Liver (tissue), 8 donors: ENCODE measurements at regions not wholly inside any gene's neighbourhood (a gene's known extent, or its start where the extent isn't known, plus 50 kb on each side); places are given as distances from the start of the nearest gene placed in this dataset.

ENCODE experiments used
- DNase-seq: peaks from one replicate; pipeline ENCODE4 v3.0.0-alpha.2; 2017; ENCODE audit warnings: low spot score
- H3K27ac ChIP-seq, 2 donors: one replicate each; pipeline ENCODE4 v1.7.0; 2013; ENCODE audit warnings: inconsistent platforms in 2 of 2, low read length in 2 of 2, control low read depth in 1 of 2, low read depth in 1 of 2, mild to moderate bottlenecking in 1 of 2
- H3K27me3 ChIP-seq, 4 donors: one replicate each; pipeline versions ENCODE4 v1.6.1 to v1.7.0; 2013; ENCODE audit warnings: low read length in 3 of 4, inconsistent platforms in 1 of 4, mild to moderate bottlenecking in 1 of 4, moderate library complexity in 1 of 4; ENCODE audit not compliant: control insufficient read depth in 4 of 4, insufficient read depth in 4 of 4
- H3K36me3 ChIP-seq, 4 donors: one replicate each; pipeline versions ENCODE4 v1.6.1 to v1.7.0; 2013; ENCODE audit warnings: low read length in 3 of 4, mild to moderate bottlenecking in 3 of 4, low read depth in 1 of 4, moderate library complexity in 1 of 4; ENCODE audit not compliant: control insufficient read depth in 4 of 4, insufficient read depth in 3 of 4
- H3K4me1 ChIP-seq, 4 donors: one replicate each; pipeline versions ENCODE4 v1.6.1 to v1.7.0; 2013; ENCODE audit warnings: low read length in 3 of 4, mild to moderate bottlenecking in 3 of 4, moderate library complexity in 1 of 4; ENCODE audit not compliant: control insufficient read depth in 4 of 4, insufficient read depth in 4 of 4
- H3K4me3 ChIP-seq, 3 donors: one replicate each; pipeline versions ENCODE4 v1.6.1 to v1.7.0; 2013; ENCODE audit warnings: low read length in 3 of 3, control low read depth in 1 of 3, low read depth in 1 of 3, mild to moderate bottlenecking in 1 of 3
- H3K9ac ChIP-seq, 2 donors: one replicate each; pipeline ENCODE4 v1.7.0; 2013; ENCODE audit warnings: low read length in 2 of 2, mild to moderate bottlenecking in 2 of 2, moderate library complexity in 2 of 2, control low read depth in 1 of 2, low read depth in 1 of 2
- H3K9me3 ChIP-seq, 4 donors: one replicate each; pipeline versions ENCODE4 v1.6.1 to v1.7.0; 2013; ENCODE audit warnings: low read length in 3 of 4; ENCODE audit not compliant: control insufficient read depth in 4 of 4
- FOXA1 ChIP-seq: IDR thresholded peaks from 2 replicates; pipeline ENCODE4 v1.6.1; 2016; ENCODE audit warnings: antibody characterized with exemption
- FOXA2 ChIP-seq: IDR thresholded peaks from 2 replicates; pipeline ENCODE4 v1.6.1; 2016; ENCODE audit warnings: antibody characterized with exemption
- GABPA ChIP-seq, 2 donors: IDR thresholded peaks in 1 of 2; conservative IDR thresholded peaks in 1 of 2; 2 replicates each; pipeline ENCODE4 v1.6.1; 2016; ENCODE audit warnings: antibody characterized with exemption in 2 of 2, mild to moderate bottlenecking in 1 of 2, moderate library complexity in 1 of 2
- HNF4A ChIP-seq, 2 donors: conservative IDR thresholded peaks; 2 replicates each; pipeline ENCODE4 v1.6.1; 2016; ENCODE audit warnings: antibody characterized with exemption in 2 of 2, mild to moderate bottlenecking in 2 of 2
- HNF4G ChIP-seq: IDR thresholded peaks from 2 replicates; pipeline ENCODE4 v1.6.1; 2016; ENCODE audit warnings: antibody characterized with exemption
- JUND ChIP-seq, 2 donors: IDR thresholded peaks; 2 replicates each; pipeline ENCODE4 v1.6.1; 2016; ENCODE audit warnings: antibody characterized with exemption in 2 of 2
- MAX ChIP-seq: IDR thresholded peaks from 2 replicates; pipeline ENCODE4 v1.6.1; 2016; ENCODE audit warnings: antibody characterized with exemption
- RAD21 ChIP-seq, 2 donors: IDR thresholded peaks; 2 replicates each; pipeline ENCODE4 v1.6.1; 2016; ENCODE audit warnings: antibody characterized with exemption in 2 of 2, mild to moderate bottlenecking in 2 of 2
- RXRA ChIP-seq, 2 donors: IDR thresholded peaks; 2 replicates each; pipeline ENCODE4 v1.6.1; 2017 to 2018; ENCODE audit warnings: antibody characterized with exemption in 2 of 2, mild to moderate bottlenecking in 1 of 2
- TAF1 ChIP-seq: conservative IDR thresholded peaks from 2 replicates; pipeline ENCODE4 v1.6.1; 2016; ENCODE audit warnings: antibody characterized with exemption, mild to moderate bottlenecking
- YY1 ChIP-seq: IDR thresholded peaks from 2 replicates; pipeline ENCODE4 v1.6.1; 2016; ENCODE audit warnings: antibody characterized with exemption, mild to moderate bottlenecking
- WGBS: extraction: QIAGEN DNeasy Blood & Tissue Kit; methylation state at CpG from one replicate; pipeline ENCODE4 v1.1.7; 2013; 5-methylcytosine and 5-hydroxymethylcytosine counted together
- TF ChIP-seq, protein P1 (sequence below): IDR thresholded peaks from 2 replicates; pipeline ENCODE4 v1.6.1; 2016; ENCODE audit warnings: antibody characterized with exemption
- TF ChIP-seq, protein P2 (sequence below): fragments of 150-350 bp; IDR thresholded peaks from 2 replicates; pipeline ENCODE4 v1.5.1; 2017; ENCODE audit warnings: improper control_type of control experiment, low read depth, low read length; ENCODE audit not compliant: missing input control
- donor health status: healthy.
- donor health status: healthy.
- donor health status: healthy.
- donor health status: healthy.
- donor health status: healthy.

- 39% methylated on average over 4 of the region's 4 CpGs for WGBS
- no peak overlapping the region for H3K27ac ChIP-seq
- no peak overlapping the region for H3K9ac ChIP-seq
- H3K27me3 ChIP-seq: peaks cover 0 to 3% (median 1%) of the 10 kb centered on the region in 4 donors
- no peak for DNase-seq
- H3K4me1 ChIP-seq: no peaks in the 10 kb centered on the region
- H3K9me3 ChIP-seq: peaks cover 0 to 7% (median 3%) of the 10 kb centered on the region in 4 donors
- H3K4me3 ChIP-seq: no peak overlapping the region
- TF ChIP-seq RAD21 (IDR thresholded peaks at IDR 0.05): no peak
- TF ChIP-seq HNF4A (conservative IDR thresholded peaks at IDR 0.05): no peak
- no peak for TF ChIP-seq MAX
- TF ChIP-seq HNF4G: no peak
- no peaks in the 10 kb centered on the region for H3K36me3 ChIP-seq
Measured at GRCh38 chr16:65531475-65531874, 409.6 kb upstream of the CDH11 start.

DNA sequence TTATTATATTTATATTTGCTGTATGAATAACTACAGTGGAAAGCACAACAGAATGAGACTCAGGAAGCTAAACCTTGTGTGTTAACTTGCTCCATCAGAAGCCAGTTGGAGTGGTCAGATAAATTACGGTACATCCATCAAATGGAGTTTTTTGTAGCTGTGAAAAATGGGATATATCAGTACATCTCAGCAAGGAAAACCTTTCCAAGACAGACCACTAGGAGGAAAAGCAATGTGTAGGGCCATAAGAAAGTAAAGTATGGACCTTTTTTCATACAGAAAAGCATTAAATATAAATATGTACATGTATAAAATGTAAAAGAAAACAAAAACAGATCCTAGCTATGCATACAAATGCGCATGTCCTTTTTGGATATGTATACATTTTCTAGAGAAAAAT is 403.8 kb upstream of the CDH11 start:
- DNase-seq: no peak
- TF ChIP-seq FOXA2 (no peak), JUND (IDR thresholded peaks at IDR 0.05) (no peak), HNF4G (no peak), RXRA (IDR thresholded peaks at IDR 0.05) (no peak), HNF4A (conservative IDR thresholded peaks at IDR 0.05) (no peak), MAX (no peak), RAD21 (IDR thresholded peaks at IDR 0.05) (no peak), TAF1 (no peak)
- H3K9me3 ChIP-seq: peaks cover 0 to 7% (median 3%) of the 10 kb centered on the region in 4 donors
- H3K36me3 ChIP-seq: no peaks in the 10 kb centered on the region
- H3K4me1 ChIP-seq: no peaks in the 10 kb centered on the region
- no peak overlapping the region for H3K4me3 ChIP-seq
- no peaks in the 10 kb centered on the region for H3K27me3 ChIP-seq
- H3K27ac ChIP-seq: no peak overlapping the region
- 94% methylated on average over 2 of the region's 2 CpGs for WGBS
- H3K9ac ChIP-seq: no peak overlapping the region

DNA sequence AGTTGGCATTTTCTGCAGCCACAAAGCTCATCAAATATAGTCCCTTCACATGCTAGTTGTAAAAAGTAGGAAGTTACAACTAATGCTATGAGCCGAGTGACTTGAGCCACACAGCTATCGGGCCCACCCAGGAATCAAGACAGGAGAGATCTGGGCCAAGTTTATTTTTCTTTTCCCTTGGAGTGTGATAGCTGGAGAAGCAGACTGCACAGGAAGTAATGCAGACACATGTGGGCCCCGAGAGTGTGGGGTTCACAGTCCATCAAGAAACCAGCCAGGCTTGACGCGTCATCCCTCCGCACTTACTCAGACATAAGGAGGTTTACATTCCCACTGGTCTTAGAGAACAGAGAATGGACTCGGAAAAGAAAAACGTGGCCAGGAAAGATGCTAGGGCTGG is 403.1 kb upstream of the CDH11 start:
- no peak overlapping the region for H3K9ac ChIP-seq
- peaks cover 0 to 7% (median 2%) of the 10 kb centered on the region in 4 donors for H3K9me3 ChIP-seq
- 65% methylated on average over 8 of the region's 8 CpGs for WGBS
- TF ChIP-seq RXRA (IDR thresholded peaks at IDR 0.05) (no peak), MAX (no peak), HNF4G (no peak), GABPA (IDR thresholded peaks at IDR 0.05 in 1 of 2, conservative IDR thresholded peaks at IDR 0.05 in 1 of 2) (no peak), HNF4A (conservative IDR thresholded peaks at IDR 0.05) (no peak), FOXA2 (no peak), JUND (IDR thresholded peaks at IDR 0.05) (no peak), RAD21 (IDR thresholded peaks at IDR 0.05) (no peak), FOXA1 (no peak), YY1 (no peak)
- TF ChIP-seq, protein P1, sequence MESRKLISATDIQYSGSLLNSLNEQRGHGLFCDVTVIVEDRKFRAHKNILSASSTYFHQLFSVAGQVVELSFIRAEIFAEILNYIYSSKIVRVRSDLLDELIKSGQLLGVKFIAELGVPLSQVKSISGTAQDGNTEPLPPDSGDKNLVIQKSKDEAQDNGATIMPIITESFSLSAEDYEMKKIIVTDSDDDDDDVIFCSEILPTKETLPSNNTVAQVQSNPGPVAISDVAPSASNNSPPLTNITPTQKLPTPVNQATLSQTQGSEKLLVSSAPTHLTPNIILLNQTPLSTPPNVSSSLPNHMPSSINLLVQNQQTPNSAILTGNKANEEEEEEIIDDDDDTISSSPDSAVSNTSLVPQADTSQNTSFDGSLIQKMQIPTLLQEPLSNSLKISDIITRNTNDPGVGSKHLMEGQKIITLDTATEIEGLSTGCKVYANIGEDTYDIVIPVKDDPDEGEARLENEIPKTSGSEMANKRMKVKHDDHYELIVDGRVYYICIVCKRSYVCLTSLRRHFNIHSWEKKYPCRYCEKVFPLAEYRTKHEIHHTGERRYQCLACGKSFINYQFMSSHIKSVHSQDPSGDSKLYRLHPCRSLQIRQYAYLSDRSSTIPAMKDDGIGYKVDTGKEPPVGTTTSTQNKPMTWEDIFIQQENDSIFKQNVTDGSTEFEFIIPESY: no peak
- TF ChIP-seq, protein P2, sequence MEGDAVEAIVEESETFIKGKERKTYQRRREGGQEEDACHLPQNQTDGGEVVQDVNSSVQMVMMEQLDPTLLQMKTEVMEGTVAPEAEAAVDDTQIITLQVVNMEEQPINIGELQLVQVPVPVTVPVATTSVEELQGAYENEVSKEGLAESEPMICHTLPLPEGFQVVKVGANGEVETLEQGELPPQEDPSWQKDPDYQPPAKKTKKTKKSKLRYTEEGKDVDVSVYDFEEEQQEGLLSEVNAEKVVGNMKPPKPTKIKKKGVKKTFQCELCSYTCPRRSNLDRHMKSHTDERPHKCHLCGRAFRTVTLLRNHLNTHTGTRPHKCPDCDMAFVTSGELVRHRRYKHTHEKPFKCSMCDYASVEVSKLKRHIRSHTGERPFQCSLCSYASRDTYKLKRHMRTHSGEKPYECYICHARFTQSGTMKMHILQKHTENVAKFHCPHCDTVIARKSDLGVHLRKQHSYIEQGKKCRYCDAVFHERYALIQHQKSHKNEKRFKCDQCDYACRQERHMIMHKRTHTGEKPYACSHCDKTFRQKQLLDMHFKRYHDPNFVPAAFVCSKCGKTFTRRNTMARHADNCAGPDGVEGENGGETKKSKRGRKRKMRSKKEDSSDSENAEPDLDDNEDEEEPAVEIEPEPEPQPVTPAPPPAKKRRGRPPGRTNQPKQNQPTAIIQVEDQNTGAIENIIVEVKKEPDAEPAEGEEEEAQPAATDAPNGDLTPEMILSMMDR: no peak
- no peaks in the 10 kb centered on the region for H3K4me1 ChIP-seq
- no peaks in the 10 kb centered on the region for H3K36me3 ChIP-seq
- H3K27ac ChIP-seq: no peak overlapping the region
- H3K27me3 ChIP-seq: no peaks in the 10 kb centered on the region
- no peak for DNase-seq
- H3K4me3 ChIP-seq: no peak overlapping the region
